Ecto neural progenitor cell (in vitro differentiated cells): ENCODE measurements at regions not wholly inside any gene's neighbourhood (a gene's known extent, or its start where the extent isn't known, plus 50 kb on each side); places are given as distances from the start of the nearest gene placed in this dataset.

Experiments
- DNase-seq: peaks from one replicate; pipeline ENCODE4 v3.0.0-alpha.2; 2018; ENCODE audit warnings: low spot score

GRCh38 chr6:170212956-170213636 lies 77.8 kb downstream of the DLL1 start:
- peak; percentile 38 for DNase-seq

- DNase-seq = peak; percentile 48
Observed at GRCh38 chr6:170212051-170212756, 78.7 kb downstream of the DLL1 start.

- peak; percentile 37 for DNase-seq
Observed at GRCh38 chr6:170211404-170212025, 79.4 kb downstream of the DLL1 start.

- peak; percentile 37 for DNase-seq
Observed at GRCh38 chr6:170210651-170211403, 80.1 kb downstream of the DLL1 start.

GRCh38 chr6:170210026-170210390 lies 80.9 kb downstream of the DLL1 start:
- no peak for DNase-seq

GRCh38 chr6:170209354-170210025 lies 81.4 kb downstream of the DLL1 start:
- peak; percentile 44 for DNase-seq

- DNase-seq = peak; percentile 41
Observed at GRCh38 chr6:170208651-170209353, 82.1 kb downstream of the DLL1 start.

GRCh38 chr6:170208182-170208601 lies 82.7 kb downstream of the DLL1 start:
- peak; percentile 34 for DNase-seq

- peak; percentile 35 for DNase-seq
Observed at GRCh38 chr6:170207586-170208181, 83.2 kb downstream of the DLL1 start.

GRCh38 chr6:170206851-170207431 lies 83.9 kb downstream of the DLL1 start:
- peak; percentile 37 for DNase-seq

- DNase-seq = peak; percentile 14
Observed at GRCh38 chr6:170206317-170206621, 84.6 kb downstream of the DLL1 start.

- DNase-seq = peak; percentile 29
Observed at GRCh38 chr6:170205534-170206316, 85.2 kb downstream of the DLL1 start.

- peak; percentile 25 for DNase-seq
Observed at GRCh38 chr6:170205126-170205525, 85.8 kb downstream of the DLL1 start.

GRCh38 chr6:170203212-170203611 lies 87.7 kb downstream of the DLL1 start:
- DNase-seq = peak; percentile 16

GRCh38 chr6:170202416-170203135 lies 88.3 kb downstream of the DLL1 start:
- peak; percentile 36 for DNase-seq

GRCh38 chr6:170201361-170201760 lies 89.5 kb downstream of the DLL1 start:
- DNase-seq = peak; percentile 28

- peak; percentile 36 for DNase-seq
Observed at GRCh38 chr6:170200458-170200891, 90.4 kb downstream of the DLL1 start.

GRCh38 chr6:170199716-170200115 lies 91.2 kb downstream of the DLL1 start:
- DNase-seq = peak; percentile 28

GRCh38 chr6:170198298-170198697 lies 92.6 kb downstream of the DLL1 start:
- no peak for DNase-seq
